ENCODE measurements at regions not wholly inside any gene's neighbourhood (a gene's known extent, or its start where the extent isn't known, plus 50 kb on each side); places are given as distances from the start of the nearest gene placed in this dataset.

DNA sequence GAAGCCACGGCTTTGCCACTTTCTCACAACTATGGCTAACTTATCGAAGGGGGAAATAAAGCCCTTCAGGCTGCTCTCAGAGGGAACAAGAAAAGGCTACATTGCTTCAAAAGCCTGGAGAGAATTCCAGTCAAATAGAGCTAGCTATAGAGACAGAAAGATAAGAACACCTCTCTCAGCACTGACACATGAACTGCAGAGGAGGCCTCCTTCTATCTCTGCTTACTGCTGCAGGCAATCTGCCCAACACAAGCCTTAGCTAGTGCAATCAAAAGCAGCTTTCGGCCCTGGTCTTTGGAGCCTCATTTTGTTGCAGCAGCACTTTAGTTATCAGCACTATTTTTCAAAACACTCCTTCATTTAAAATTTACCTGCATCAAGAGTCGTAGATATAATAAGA is 118.4 kb upstream of the ROBO1 start:
- Histone ChIP-seq H3K36me3 (ENCODE audit: control insufficient read depth, insufficient read depth, low read length) (no peaks in the 10 kb centered on the region), H3K4me3 (ENCODE audit: low read depth, low read length) (no peak overlapping the region), H3K27me3 (ENCODE audit: control insufficient read depth, insufficient read depth, low read length) (no peaks in the 10 kb centered on the region)
- no peak for DNase-seq (ENCODE audit: low read depth)
- no peak for FAIRE-seq
- TF ChIP-seq, protein P1, sequence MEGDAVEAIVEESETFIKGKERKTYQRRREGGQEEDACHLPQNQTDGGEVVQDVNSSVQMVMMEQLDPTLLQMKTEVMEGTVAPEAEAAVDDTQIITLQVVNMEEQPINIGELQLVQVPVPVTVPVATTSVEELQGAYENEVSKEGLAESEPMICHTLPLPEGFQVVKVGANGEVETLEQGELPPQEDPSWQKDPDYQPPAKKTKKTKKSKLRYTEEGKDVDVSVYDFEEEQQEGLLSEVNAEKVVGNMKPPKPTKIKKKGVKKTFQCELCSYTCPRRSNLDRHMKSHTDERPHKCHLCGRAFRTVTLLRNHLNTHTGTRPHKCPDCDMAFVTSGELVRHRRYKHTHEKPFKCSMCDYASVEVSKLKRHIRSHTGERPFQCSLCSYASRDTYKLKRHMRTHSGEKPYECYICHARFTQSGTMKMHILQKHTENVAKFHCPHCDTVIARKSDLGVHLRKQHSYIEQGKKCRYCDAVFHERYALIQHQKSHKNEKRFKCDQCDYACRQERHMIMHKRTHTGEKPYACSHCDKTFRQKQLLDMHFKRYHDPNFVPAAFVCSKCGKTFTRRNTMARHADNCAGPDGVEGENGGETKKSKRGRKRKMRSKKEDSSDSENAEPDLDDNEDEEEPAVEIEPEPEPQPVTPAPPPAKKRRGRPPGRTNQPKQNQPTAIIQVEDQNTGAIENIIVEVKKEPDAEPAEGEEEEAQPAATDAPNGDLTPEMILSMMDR (IDR thresholded peaks at IDR 0.05; ENCODE audit: insufficient read depth, low read length, severe bottlenecking), result no peak

DNA sequence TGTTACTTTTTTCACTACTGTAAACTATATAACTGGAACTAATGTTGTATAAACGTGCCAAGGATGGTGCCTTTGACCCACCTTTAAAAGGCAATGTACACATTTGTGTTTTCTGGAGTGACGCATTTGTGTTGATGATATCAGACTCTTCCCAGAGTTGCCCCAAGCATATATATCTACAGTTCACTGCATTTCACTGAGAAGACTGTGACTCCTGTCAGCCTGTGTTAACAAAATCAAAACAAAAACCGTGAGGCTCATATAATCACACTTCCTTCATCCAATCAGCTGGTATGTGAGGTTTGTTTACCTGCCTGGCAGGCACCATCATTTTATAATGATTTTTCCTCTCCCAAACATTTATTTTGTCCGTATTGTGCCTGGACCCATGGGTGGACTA is 117.6 kb upstream of the ROBO1 start:
- H3K4me3 ChIP-seq (ENCODE audit: low read depth, low read length), result no peak overlapping the region
- FAIRE-seq (no peak), DNase-seq (ENCODE audit: low read depth) (no peak)
- no peaks in the 10 kb centered on the region for H3K27me3 ChIP-seq (ENCODE audit: control insufficient read depth, insufficient read depth, low read length)
- H3K36me3 ChIP-seq (ENCODE audit: control insufficient read depth, insufficient read depth, low read length), result no peaks in the 10 kb centered on the region
- TF ChIP-seq, protein P1 (IDR thresholded peaks at IDR 0.05; ENCODE audit: insufficient read depth, low read length, severe bottlenecking), result no peak

DNA sequence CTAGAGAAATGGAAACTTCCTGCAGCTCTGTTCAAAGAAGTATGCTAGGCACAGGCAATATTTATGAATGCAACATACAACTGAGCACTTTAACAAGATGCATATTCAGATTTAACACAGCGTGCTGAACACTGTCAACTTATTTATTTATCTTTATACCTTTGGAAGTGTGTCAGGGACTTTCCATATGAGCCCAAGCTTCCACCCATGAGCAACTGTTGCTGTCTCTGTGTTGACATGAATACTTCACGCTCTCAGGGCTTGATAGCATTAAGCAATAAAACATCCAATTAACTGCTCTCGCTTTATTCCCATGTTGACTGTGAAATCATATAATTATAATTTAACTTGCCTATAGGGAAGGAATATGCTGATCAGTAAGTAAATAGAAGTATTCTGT is 116.6 kb upstream of the ROBO1 start:
- Histone ChIP-seq H3K36me3 (ENCODE audit: control insufficient read depth, insufficient read depth, low read length) (no peaks in the 10 kb centered on the region), H3K4me3 (ENCODE audit: low read depth, low read length) (no peak overlapping the region), H3K27me3 (ENCODE audit: control insufficient read depth, insufficient read depth, low read length) (no peaks in the 10 kb centered on the region)
- TF ChIP-seq, protein P1 (IDR thresholded peaks at IDR 0.05; ENCODE audit: insufficient read depth, low read length, severe bottlenecking), result no peak
- FAIRE-seq (no peak), DNase-seq (ENCODE audit: low read depth) (no peak)

DNA sequence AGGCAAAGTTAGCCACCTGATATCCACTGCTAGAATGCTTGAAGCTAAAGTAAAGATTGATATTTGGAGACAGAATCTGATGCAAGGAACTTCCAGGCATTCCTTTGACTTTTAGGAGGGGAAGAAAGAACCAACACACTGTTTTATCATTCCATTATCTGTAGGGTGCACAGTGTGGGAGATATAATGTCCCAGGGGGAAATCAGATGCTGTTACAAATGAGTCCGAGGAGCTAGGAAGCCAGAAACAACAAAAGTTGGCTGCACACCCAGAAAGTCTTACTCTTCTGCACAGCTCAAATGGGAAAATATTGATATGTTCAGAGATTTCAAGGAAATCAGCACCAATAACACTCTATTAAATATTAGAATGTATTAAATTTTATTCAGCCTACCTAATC is 113.6 kb upstream of the ROBO1 start:
- FAIRE-seq, result no peak
- Histone ChIP-seq H3K36me3 (ENCODE audit: control insufficient read depth, insufficient read depth, low read length) (no peaks in the 10 kb centered on the region), H3K27me3 (ENCODE audit: control insufficient read depth, insufficient read depth, low read length) (no peaks in the 10 kb centered on the region), H3K4me3 (ENCODE audit: low read depth, low read length) (no peak overlapping the region)
- no peak for DNase-seq (ENCODE audit: low read depth)
- TF ChIP-seq, protein P1 (IDR thresholded peaks at IDR 0.05; ENCODE audit: insufficient read depth, low read length, severe bottlenecking), result no peak

DNA sequence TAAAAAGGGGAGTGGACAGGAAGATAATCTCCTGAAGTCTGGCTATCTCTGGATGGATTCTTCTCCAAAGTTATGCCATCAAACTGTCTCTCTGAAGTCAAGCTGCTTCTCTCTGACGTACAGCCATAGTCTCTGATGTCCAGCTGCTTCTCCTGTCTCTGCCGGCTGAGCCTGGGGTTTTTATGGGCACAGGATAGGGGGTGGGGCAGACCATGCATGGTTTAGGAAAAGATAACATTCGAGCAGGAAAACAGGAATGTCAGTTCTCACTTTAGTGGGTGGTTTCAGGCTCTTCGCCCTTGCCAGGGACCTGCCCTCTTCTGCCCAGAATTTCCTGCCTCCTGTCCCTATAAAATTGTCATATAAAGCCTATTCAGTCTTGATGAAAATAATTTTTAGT is 110.9 kb upstream of the ROBO1 start:
- no peak overlapping the region for H3K4me3 ChIP-seq (ENCODE audit: low read depth, low read length)
- DNase-seq (ENCODE audit: low read depth), result no peak
- FAIRE-seq, result peak; percentile 36
- no peaks in the 10 kb centered on the region for H3K27me3 ChIP-seq (ENCODE audit: control insufficient read depth, insufficient read depth, low read length)
- H3K36me3 ChIP-seq (ENCODE audit: control insufficient read depth, insufficient read depth, low read length), result no peaks in the 10 kb centered on the region
- TF ChIP-seq, protein P1 (IDR thresholded peaks at IDR 0.05; ENCODE audit: insufficient read depth, low read length, severe bottlenecking), result no peak

DNA sequence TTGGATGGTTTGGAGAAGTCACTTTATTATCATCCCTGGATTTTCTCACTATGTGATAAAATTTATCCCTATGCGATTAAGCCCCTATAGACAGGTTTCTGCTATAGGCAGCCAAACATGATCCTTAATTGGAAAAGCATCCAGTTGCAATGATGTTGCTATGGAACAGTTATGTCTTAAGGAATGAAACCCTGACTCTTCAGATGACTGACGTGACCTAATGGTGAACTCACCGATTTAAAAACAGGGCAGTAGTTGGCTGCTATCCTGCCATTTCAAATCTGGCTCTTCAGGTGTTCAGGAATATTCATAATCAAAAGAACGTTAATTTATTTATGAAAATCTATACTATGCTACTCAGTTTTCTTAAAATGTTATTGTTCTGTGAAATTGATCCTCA is 106.8 kb upstream of the ROBO1 start:
- Histone ChIP-seq H3K27me3 (ENCODE audit: control insufficient read depth, insufficient read depth, low read length) (no peaks in the 10 kb centered on the region), H3K4me3 (ENCODE audit: low read depth, low read length) (no peak overlapping the region), H3K36me3 (ENCODE audit: control insufficient read depth, insufficient read depth, low read length) (no peaks in the 10 kb centered on the region)
- TF ChIP-seq, protein P1 (IDR thresholded peaks at IDR 0.05; ENCODE audit: insufficient read depth, low read length, severe bottlenecking), result no peak
- DNase-seq (ENCODE audit: low read depth) (no peak), FAIRE-seq (no peak)

Measured in bronchial epithelial cell (primary cell).